MV-4-11 (cell line): ENCODE measurements at regions not wholly inside any gene's neighbourhood (a gene's known extent, or its start where the extent isn't known, plus 50 kb on each side); places are given as distances from the start of the nearest gene placed in this dataset.
"Not testable (repeated sequence)": the region's sequence is repeated elsewhere in the genome, so short reads cannot be mapped to it uniquely, and the experiment has no call there.

ENCODE experiments used
- DNase-seq: peaks from one replicate; lab custom pipeline; 2025; lab: John Stamatoyannopoulos, UW

GRCh38 chr18:44541781-44542180, 138.9 kb upstream of the SETBP1 start:
- DNase-seq: no peak

- no peak for DNase-seq
Observed at GRCh38 chr18:44543387-44543786, 137.3 kb upstream of the SETBP1 start.

DNA sequence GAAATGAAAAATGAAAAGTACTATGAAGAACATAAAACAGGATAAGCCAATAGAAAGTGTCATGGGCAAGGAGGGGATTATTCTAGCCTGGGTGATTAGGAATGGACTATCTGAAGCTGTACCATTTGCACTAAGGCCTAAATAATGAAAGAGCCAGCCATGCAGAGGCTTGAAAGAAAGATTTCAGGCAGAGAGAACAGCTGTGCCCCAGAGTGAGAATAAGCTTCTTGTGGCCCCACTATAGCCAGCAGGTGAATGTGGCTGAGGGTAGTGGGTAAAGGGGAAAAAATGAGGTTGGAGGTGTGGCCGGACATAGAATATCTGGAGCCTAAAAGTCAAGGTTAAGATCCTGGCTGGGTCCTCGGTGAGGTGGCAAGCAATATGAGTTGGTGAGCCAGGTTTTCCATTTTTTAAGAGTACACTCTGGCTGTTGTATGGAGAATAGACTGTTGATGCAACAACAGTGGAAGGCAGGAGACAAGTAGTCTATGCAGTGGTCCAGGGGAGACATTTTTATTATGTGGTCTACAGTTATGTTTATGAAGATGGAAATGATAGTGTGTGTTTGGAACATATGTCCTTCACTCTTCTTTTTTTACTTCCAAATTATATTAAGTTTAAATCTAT, 135.2 kb upstream of the SETBP1 start:
- DNase-seq: no peak

DNA sequence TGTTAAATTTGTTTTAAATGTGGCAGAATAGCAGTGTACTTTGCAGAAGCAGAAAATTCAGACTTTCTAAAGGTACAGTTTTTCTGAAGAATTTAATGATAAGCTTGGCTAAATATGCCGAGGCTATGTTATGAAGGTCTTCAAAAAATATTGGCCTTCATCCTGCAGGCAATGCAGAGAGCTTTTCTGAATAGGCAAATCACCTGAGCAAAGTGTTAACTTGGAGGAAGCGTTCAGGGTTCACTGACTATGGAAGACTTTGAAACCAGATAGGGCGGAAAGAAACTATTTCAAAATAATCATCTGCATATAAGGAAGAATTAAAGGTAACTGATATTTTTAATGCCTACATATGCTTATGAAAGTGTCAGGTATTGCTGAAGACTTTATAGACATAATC, 133.7 kb upstream of the SETBP1 start:
- no peak for DNase-seq

- DNase-seq: peak; percentile 81
Observed at GRCh38 chr18:44548291-44549221, 132.1 kb upstream of the SETBP1 start.

GRCh38 chr18:44552706-44553105, 128.0 kb upstream of the SETBP1 start:
- no peak for DNase-seq

DNA sequence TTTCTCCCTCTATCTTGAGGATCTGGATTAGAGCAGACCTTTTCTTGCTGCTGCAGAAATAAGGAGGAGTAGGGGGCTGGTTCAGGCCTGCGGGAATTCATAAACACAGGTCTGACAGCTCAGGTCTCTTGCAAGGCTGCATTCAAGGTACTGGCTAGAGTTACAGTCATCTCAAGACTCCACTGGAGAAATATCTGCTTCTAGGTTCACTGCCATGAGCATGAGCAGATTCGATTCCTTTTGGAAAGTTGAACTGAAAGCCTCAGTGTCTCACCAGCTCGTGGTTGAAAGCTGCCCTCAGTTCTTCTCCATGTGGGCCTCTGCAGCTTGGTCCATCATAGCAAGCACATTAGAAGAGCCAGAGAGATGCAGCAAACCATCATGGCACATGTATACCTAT, 124.4 kb upstream of the SETBP1 start:
- DNase-seq: peak; percentile 55

GRCh38 chr18:44557616-44558151, 123.0 kb upstream of the SETBP1 start:
- DNase-seq: no peak

DNA sequence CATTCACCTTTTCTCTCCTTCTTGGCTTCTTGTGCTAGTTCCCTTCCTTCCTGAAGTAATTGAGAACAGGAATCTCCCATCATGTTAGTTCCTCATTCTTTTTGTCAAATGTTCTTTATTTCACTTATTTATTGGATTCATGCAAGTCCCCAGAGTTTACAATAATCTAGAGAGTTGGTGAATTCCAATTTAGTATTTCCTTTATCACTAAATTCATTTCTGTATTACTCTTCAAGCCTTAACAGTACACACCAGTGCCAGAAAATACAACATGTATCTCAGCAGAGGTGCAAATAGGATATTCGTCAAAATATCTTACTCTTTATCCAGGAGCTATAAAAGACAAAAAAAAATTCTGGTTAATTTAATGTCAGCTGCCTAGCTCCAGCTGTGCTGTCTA, 121.9 kb upstream of the SETBP1 start:
- no peak for DNase-seq

GRCh38 chr18:44562986-44563385, 117.7 kb upstream of the SETBP1 start:
- DNase-seq: peak; percentile 8

DNA sequence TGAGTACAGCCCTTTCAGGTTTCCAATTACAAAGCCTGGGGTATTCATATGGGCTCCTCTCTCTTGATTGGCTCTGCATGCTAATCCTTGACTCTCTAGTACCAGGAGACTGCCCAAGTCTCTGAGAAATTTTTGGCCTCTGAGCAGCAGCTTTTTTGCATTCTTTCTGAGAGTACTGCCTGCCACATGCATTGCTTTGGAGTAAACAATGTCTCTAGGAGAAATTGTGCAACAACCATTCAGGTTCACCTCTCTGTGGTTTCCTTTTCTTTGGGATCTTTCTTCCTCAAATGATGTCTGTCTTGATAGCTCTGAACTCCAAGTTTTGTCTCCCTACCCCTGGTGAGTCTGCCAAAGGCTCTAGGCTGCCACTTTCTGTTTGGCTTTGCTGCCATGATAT, 115.8 kb upstream of the SETBP1 start:
- no peak for DNase-seq

DNA sequence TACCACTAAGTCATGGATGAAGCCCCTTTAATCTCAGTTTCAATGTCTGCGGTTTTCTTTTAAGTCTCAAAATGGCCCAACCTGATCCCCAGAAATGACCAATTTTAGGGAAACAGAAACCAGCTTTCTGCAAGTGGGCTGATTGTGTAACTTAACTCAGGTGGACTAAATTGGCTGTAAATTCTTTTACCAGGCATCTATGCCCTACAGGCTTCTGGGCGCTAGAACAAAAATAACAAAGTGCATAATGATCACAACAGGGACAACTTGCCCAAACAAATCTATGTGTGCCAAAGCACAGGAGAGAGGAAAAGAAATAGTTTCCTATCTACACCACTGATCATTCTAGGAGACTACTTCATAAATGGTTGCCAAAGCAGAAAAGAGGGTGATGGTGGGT, 112.3 kb upstream of the SETBP1 start:
- peak; percentile 37 for DNase-seq

GRCh38 chr18:44568986-44569385, 111.7 kb upstream of the SETBP1 start:
- no peak for DNase-seq

DNA sequence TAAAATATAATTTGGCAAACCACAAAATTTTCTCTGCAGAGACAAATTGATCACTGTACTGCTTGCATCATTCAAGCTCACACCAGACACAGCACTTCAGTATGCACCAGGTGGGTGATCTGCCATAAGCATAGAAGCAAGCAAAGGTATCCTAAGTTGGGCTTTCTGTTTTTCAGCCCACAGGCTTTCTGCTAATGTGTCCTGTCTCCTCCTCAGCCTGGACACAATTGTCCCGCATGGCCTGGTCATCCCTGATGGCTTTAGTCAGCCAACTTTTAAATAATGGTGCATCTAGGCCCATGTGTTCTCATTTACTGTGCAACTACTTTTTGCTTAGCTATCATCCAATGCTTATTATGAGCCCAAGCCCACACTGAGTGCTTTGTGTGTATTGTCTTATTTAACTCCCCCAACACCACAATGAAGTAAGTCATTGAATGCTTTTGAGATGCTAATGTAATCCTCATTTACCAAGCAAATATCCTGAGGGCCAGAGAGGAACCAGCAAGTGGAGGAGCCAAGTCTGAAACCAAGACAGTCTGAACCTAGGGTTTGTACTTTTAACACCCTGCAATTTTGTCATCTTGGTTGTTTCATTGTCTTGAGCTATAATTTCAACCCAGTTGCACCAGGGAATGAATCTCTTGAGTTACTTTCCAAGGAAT, 111.2 kb upstream of the SETBP1 start:
- DNase-seq: no peak

- no peak for DNase-seq
Observed at GRCh38 chr18:44579028-44579702, 101.5 kb upstream of the SETBP1 start.

GRCh38 chr18:44579745-44580144, 100.9 kb upstream of the SETBP1 start:
- no peak for DNase-seq

GRCh38 chr18:44580159-44580558, 100.5 kb upstream of the SETBP1 start:
- no peak for DNase-seq

GRCh38 chr18:44580782-44581181, 99.9 kb upstream of the SETBP1 start:
- not testable (repeated sequence) for DNase-seq

DNA sequence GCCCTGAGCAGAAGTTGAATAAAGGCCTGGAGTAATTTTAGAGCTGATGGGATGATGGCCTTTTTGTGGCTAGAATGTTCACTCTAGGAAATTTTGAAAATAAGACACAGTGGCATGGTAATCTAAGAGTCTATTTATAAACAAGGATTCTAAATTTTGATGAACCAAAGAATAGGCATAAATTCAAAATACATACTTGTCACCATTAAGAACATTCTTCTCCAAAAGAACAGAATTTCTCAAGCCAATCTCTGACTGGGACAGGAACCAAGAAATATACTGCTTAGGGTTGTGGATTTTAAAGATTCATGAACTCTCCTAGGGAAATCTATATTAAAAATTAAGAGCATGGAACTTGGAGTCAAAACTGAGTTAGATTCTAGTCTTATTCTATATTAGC, 98.2 kb upstream of the SETBP1 start:
- DNase-seq: no peak

- DNase-seq: no peak
Observed at GRCh38 chr18:44584900-44585299, 95.8 kb upstream of the SETBP1 start.

DNA sequence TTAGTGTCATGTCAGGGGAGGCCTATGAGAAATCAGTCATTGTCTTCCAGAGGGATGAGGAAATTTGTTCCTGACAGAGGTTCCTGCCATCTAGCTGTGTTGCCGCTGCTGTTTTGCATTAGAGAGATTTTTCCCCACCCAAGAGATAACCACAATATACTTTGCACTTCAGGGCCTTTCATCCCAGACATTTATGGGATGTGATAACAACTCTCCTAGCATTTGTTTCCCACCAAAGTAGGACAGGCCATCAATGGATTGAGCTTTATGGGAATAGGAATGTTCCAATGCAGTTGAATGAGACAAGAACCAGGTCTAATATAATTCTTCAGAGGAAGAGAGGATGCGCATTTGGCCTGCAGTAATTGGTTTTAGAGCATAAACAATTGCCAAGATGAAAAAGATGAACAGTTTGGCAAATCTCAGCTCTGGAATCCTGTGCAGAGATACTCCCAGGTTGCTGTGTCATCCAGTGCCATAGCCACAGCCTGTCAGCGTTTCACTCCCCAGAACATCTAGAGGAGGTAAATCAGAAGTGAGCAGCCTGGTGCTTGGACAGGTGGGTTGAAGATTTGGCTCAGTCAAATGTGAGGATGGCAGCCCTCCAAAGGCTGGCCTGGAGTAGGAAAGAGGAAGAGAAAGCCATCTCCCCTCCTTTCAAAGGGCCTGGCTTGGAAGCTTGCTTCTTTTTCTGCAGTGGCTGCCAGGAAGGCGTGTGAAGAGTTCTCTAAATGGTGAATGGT, 93.7 kb upstream of the SETBP1 start:
- DNase-seq: peak; percentile 9
